HL-60 (cell line): ENCODE measurements at regions not wholly inside any gene's neighbourhood (a gene's known extent, or its start where the extent isn't known, plus 50 kb on each side); places are given as distances from the start of the nearest gene placed in this dataset.
"Not testable (repeated sequence)": the region's sequence is repeated elsewhere in the genome, so short reads cannot be mapped to it uniquely, and the experiment has no call there.

Experiments used
- DNase-seq, 2 experiments: peaks; one replicate each; pipeline ENCODE4 v3.0.0-alpha.2; 2010 to 2020; ENCODE audit warnings: low read depth in 1 of 2, low spot score in 1 of 2
- H3K27ac ChIP-seq: fragments of 250-450 bp; sonication (Bioruptor Pico); replicated peaks from 2 replicates; pipeline ENCODE4 v1.5.1; 2020; ENCODE audit warnings: mild to moderate bottlenecking, moderate library complexity
- H3K27me3 ChIP-seq: fragments of 250-450 bp; sonication (Bioruptor Pico); 2 replicates; pipeline ENCODE4 v1.5.1; 2021; ENCODE audit warnings: mild to moderate bottlenecking, moderate library complexity; ENCODE audit not compliant: insufficient read depth, poor library complexity, severe bottlenecking
- H3K4me3 ChIP-seq: replicated peaks from 2 replicates; pipeline ENCODE4 v1.5.1; 2011; ENCODE audit warnings: mild to moderate bottlenecking, control low read depth, low read length; ENCODE audit not compliant: insufficient read depth
- GABPA ChIP-seq: IDR thresholded peaks from 2 replicates; pipeline ENCODE4 v1.6.1; 2012; ENCODE audit warnings: low read depth
- POLR2AphosphoS5 ChIP-seq: IDR thresholded peaks from 2 replicates; pipeline ENCODE4 v1.6.1; 2012; ENCODE audit warnings: low read depth
- SPI1 ChIP-seq: IDR thresholded peaks from 2 replicates; pipeline ENCODE4 v1.6.1; 2012; ENCODE audit warnings: low read depth, mild to moderate bottlenecking, borderline replicate concordance
- TF ChIP-seq, protein P1 (sequence below): IDR thresholded peaks from one replicate; pipeline ENCODE4 v1.5.1; 2011; ENCODE audit warnings: low read length, control low read depth, inconsistent platforms; ENCODE audit not compliant: insufficient read depth
- TF ChIP-seq, protein P2 (sequence below): IDR thresholded peaks from 2 replicates; pipeline ENCODE4 v1.6.1; 2012; ENCODE audit warnings: low read depth; ENCODE audit not compliant: insufficient replicate concordance

DNA sequence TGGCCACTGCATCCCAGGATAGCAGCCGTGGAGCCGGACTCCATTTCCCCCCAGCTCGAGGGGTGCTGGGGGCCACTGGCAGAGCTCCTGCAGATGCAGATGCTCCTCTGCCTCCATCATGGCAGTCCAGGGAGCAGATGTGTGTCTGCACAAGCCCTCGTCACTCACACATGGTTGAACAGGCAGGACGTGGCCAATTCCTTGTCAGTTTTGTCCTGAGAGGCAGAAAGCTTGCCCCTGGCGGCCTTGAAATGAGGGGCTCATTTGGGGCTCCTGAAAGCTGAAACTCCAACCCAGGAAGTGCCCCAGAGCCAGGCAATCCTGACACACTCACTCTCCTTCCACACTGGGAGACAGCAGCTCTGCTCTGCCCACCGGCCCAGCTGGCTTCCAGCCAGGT lies 100.9 kb upstream of the C14orf180 start:
- no peaks in the 10 kb centered on the region for H3K27me3 ChIP-seq
- no peak overlapping the region for H3K27ac ChIP-seq
- TF ChIP-seq, protein P1, sequence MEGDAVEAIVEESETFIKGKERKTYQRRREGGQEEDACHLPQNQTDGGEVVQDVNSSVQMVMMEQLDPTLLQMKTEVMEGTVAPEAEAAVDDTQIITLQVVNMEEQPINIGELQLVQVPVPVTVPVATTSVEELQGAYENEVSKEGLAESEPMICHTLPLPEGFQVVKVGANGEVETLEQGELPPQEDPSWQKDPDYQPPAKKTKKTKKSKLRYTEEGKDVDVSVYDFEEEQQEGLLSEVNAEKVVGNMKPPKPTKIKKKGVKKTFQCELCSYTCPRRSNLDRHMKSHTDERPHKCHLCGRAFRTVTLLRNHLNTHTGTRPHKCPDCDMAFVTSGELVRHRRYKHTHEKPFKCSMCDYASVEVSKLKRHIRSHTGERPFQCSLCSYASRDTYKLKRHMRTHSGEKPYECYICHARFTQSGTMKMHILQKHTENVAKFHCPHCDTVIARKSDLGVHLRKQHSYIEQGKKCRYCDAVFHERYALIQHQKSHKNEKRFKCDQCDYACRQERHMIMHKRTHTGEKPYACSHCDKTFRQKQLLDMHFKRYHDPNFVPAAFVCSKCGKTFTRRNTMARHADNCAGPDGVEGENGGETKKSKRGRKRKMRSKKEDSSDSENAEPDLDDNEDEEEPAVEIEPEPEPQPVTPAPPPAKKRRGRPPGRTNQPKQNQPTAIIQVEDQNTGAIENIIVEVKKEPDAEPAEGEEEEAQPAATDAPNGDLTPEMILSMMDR, result no peak
- TF ChIP-seq GABPA (no peak), POLR2AphosphoS5 (no peak), SPI1 (no peak)
- TF ChIP-seq, protein P2, sequence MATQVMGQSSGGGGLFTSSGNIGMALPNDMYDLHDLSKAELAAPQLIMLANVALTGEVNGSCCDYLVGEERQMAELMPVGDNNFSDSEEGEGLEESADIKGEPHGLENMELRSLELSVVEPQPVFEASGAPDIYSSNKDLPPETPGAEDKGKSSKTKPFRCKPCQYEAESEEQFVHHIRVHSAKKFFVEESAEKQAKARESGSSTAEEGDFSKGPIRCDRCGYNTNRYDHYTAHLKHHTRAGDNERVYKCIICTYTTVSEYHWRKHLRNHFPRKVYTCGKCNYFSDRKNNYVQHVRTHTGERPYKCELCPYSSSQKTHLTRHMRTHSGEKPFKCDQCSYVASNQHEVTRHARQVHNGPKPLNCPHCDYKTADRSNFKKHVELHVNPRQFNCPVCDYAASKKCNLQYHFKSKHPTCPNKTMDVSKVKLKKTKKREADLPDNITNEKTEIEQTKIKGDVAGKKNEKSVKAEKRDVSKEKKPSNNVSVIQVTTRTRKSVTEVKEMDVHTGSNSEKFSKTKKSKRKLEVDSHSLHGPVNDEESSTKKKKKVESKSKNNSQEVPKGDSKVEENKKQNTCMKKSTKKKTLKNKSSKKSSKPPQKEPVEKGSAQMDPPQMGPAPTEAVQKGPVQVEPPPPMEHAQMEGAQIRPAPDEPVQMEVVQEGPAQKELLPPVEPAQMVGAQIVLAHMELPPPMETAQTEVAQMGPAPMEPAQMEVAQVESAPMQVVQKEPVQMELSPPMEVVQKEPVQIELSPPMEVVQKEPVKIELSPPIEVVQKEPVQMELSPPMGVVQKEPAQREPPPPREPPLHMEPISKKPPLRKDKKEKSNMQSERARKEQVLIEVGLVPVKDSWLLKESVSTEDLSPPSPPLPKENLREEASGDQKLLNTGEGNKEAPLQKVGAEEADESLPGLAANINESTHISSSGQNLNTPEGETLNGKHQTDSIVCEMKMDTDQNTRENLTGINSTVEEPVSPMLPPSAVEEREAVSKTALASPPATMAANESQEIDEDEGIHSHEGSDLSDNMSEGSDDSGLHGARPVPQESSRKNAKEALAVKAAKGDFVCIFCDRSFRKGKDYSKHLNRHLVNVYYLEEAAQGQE, result no peak
- no peak overlapping the region for H3K4me3 ChIP-seq
- DNase-seq, result no peak

DNA sequence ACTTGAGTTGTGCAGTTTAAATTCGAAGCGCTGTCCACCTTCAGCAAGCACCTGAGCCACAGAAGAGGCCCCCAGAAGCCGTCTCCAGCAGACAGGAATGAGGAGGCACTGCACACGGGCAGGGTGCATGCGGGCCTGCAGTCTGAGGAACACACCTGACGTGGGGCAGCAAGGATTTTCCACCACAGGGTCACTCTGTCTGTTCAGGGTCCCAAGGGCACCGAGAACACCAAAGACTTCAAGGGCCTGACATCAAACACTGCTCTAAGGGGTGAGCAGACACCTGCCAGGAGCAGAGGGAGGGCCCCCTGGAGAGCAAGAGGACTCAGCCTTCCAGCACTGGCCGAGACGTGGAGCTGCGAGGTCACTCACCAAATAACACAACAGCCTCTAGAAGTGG lies 99.7 kb upstream of the C14orf180 start:
- Histone ChIP-seq H3K27ac (no peak overlapping the region), H3K4me3 (no peak overlapping the region), H3K27me3 (no peaks in the 10 kb centered on the region)
- DNase-seq, result no peak
- TF ChIP-seq, protein P1, result no peak
- TF ChIP-seq SPI1 (no peak), GABPA (no peak), POLR2AphosphoS5 (no peak)
- TF ChIP-seq, protein P2, result no peak

DNA sequence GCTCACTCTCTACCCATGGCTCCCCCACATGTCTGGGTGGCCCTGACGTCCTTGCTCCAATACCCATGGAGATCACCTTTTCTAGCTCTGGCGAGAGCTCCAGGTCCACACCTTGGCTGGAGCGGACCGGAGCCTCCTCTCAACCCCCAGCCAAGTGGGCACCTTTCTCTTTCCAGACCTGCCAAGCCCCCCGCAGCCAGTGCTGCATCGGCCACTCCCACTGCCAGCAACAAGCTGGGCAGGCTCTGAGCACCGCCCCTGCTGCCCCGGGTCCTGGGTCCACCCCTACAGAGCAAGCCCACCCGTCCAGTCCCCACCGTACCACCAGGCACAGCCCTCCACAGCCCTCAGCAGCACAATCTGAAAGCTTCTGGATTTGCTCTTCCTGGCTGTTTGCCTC lies 98.2 kb upstream of the C14orf180 start:
- Histone ChIP-seq H3K27me3 (no peaks in the 10 kb centered on the region), H3K27ac (no peak overlapping the region), H3K4me3 (no peak overlapping the region)
- DNase-seq, result no peak
- TF ChIP-seq GABPA, result no peak

DNA sequence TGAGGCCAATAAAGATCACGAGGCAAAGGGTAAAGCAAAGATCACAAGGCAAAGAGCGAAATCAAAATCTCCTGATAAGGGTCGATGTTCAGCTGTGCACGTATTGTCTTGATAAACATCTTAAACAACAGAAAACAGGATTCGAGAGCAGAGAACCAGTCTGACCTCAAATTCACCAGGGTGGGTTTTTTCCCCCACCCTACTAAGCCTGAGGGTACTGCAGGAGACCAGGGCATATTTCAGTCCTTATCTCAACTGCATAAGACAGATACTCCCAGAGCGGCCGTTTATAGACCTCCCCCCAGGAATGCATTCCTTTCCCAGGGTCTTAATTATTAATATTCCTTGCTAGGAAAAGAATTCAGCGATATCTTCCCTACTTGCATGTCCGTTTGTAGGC lies 97.5 kb upstream of the C14orf180 start:
- DNase-seq, H3K27me3 ChIP-seq, H3K4me3 ChIP-seq, H3K27ac ChIP-seq: not testable (repeated sequence)

DNA sequence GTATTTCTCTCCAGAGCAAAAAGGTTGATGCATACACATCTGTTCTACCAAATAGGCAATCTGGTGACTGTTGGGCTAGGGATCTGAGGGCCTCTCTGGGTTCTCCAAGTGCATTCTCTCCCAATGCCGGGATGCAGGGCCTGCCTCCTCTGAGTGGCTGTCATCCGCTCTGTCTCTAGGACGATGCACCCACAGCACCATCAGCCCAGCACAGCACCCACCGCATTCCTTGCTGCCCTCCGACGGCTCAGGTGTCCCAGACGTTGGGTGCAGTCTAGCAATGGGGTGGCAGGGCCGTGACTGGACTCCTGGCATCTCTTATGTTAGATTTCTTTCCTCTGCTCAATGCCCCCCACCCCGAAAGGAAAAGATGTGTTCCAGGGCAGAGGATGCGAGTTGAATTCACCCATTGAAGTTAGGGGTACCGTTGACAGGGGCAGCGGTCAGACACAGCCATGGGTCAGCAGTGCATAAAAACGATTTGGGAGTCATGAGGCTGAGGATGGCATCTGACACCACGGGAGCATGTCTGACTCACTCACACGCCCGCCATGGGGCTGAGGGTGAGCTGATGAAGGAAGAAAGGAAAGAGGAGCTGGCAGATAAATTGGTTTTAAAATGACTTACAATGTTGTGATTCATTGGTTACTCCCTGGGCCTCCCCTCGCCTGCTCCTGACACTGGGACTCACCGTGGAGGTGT lies 93.2 kb upstream of the C14orf180 start:
- no peak for DNase-seq
- Histone ChIP-seq H3K27me3 (peaks cover 3% of the 10 kb centered on the region), H3K27ac (no peak overlapping the region), H3K4me3 (no peak overlapping the region)
- no peak for TF ChIP-seq POLR2AphosphoS5
- no peak for TF ChIP-seq GABPA
- TF ChIP-seq, protein P1, result no peak
- no peak for TF ChIP-seq SPI1
- TF ChIP-seq, protein P2, result no peak
